ENCODE measurements at regions not wholly inside any gene's neighbourhood (a gene's known extent, or its start where the extent isn't known, plus 50 kb on each side); places are given as distances from the start of the nearest gene placed in this dataset.
"Not testable (repeated sequence)": the region's sequence is repeated elsewhere in the genome, so short reads cannot be mapped to it uniquely, and the experiment has no call there.

DNA sequence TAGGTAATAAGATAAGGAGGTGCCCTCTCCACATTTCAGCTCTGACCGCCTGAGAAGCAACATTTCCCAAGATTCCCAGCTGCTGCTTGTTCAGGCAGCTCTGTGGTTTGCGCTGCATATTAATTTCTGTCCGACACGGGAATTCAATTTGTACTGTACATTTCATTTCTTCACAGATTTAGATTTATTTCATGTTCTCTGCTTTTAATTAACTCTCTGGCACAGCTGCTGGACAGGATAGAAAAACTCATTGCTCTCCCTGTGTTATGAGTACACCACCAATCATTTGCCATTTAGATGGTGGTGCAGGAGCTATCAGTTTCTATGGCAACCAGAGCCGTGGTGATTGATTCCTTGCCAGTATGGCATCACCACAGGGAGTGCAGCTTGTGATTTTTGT, 558.5 kb downstream of the DMRTA1 start:
- DNase-seq: peak in 1 of 2 experiments; percentile 25

DNA sequence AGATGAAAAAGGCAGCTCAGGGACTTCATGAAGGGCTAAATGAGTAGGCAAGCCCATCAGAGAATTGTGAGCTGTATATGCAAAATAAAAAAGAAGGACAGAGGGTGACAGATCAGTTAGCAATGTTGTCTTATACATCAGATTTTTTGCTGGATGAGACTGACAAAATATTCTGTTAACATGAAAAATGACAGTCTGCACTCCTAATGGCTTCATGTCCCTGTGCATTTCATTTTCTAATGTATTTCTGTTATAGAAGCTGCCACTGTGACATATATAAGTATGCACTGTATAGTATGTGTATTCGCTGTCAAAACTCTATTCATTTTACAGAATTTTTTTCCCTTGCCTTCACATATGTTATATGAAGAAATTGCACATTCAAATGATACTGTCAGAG, 559.5 kb downstream of the DMRTA1 start:
- DNase-seq: no peak

DNA sequence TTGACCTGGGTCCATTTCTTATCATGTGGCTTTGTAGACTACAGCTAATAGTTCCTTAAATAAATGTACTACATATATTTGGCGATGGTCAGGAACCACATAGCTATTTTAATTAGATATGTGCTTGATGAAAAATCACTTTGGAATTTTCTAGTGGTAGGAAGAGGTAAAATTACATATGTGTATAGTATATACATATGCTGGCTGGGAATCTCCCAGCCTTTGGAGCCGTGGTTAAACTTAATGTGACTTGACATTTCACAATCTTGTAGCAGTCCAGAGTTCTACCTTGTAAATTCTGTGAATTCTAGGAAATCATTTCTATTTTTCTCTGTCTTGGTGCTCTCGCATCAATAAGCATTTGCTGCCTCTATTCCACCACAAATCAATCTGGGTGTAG, 565.0 kb downstream of the DMRTA1 start:
- DNase-seq: no peak

GRCh38 chr9:23015557-23015956, 568.9 kb downstream of the DMRTA1 start:
- no peak for DNase-seq

DNA sequence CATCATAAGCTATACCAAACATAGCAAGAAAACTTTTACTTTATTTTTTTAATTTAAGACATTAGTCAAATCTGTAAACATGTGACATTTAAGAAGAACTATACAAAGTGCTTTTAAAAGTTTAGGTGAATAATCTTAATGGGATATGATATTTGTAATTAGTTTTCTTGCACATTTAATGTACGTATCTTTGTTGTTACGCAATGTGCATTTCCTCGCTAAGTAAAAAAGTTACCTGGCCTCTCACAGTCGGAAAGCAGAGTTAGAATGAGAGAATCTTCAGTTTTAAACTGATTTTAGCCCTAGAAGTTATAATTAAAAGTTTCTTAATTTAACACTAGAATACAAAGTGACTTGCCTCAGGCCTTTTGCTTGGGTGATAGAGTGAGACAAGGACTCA, 589.8 kb downstream of the DMRTA1 start:
- no peak for DNase-seq

- DNase-seq: no peak
Measured at GRCh38 chr9:23039402-23039801, 592.8 kb downstream of the DMRTA1 start.

GRCh38 chr9:23041466-23041865, 594.8 kb downstream of the DMRTA1 start:
- DNase-seq: no peak

GRCh38 chr9:23044549-23044948, 597.9 kb downstream of the DMRTA1 start:
- DNase-seq: no peak

GRCh38 chr9:23046026-23046425, 599.4 kb downstream of the DMRTA1 start:
- DNase-seq: not testable (repeated sequence)

GRCh38 chr9:23050548-23050947, 603.9 kb downstream of the DMRTA1 start:
- DNase-seq: no peak

- no peak for DNase-seq
Measured at GRCh38 chr9:23073136-23073535, 626.5 kb downstream of the DMRTA1 start.

DNA sequence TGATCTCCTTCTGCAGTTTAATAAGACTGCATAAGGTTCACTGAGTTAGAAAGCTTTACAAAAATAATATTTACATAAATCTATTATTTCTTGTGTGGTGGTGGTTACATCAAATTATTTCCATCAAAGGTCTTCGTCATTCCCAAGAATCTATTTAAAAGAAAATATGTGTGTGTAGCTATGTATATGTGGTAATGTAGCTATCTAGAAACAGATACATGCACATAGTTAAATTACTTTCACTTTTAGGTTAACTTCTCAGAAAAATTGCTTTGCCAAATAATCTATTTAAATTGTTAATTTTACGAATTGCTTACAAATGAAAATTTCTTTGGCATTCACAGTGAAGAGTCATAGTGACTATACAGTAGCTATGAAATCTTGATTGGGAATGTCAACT, 633.2 kb downstream of the DMRTA1 start:
- no peak for DNase-seq

- DNase-seq: no peak
Measured at GRCh38 chr9:23081377-23081776, 634.8 kb downstream of the DMRTA1 start.

GRCh38 chr9:23088932-23089364, 642.3 kb downstream of the DMRTA1 start:
- peak; percentile 9 to 54 for DNase-seq

DNA sequence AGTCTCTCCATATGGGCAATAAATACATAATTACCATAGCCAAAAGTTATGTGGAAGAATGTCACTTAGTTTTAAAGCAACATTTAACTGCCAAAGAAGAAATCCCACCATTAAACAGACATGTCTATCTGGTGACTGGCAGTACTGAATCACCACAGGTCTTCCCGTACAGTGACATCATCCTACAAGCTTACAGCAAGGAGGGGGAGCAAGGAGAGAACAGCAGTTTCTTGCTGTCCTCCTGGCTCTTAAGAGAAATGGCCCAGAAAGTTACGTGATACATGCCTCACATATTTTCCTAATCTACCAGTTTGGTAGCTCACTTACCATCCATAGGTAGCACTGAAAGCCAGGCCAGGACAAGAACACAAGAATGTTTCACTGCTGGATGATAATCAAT, 671.0 kb downstream of the DMRTA1 start:
- DNase-seq: no peak

DNA sequence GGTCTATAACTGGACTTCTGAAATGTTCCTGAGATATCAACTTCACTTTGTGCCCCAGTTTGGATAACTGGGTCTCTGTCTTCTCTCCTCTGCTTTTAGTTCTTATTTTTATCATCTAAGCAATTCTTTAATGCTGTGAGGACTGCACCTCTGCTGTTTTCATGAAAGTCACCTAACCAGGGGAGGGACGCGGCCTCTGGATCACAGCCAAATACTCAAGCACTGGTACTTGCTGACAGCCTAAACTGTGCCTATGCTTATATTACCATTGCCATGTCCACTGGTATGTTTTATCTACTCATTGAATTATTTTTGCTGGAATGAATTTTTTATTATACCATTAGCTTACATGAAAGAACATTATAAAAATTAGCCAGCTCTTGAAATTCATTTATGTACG, 674.0 kb downstream of the DMRTA1 start:
- no peak for DNase-seq

- DNase-seq: peak; percentile 38 to 81
Measured at GRCh38 chr9:23123048-23123632, 676.5 kb downstream of the DMRTA1 start.

- DNase-seq: no peak
Measured at GRCh38 chr9:23145467-23145866, 680.6 kb downstream of the ELAVL2 start.

DNA sequence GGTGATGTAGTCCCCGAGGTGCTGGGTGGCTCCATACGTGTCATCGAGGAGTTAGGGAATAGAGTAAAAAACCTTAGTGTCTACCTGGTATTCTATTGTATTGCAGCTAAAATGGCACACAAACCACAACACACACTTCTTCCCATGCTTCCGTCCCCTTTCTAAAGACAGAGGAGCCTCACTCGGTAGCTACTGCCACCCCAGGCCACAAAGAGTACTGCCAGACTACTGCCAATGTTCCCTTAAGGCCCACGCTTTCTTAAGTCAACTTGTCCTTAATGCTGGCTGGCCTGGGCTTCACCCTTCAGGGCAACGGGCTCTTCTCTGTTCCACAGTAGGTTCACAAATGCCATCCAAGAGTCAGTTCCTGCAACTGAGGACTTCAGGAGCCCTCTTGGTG, 673.0 kb downstream of the ELAVL2 start:
- DNase-seq: peak in 1 of 2 experiments; percentile 12

- DNase-seq: no peak
Measured at GRCh38 chr9:23160491-23160890, 665.5 kb downstream of the ELAVL2 start.

DNA sequence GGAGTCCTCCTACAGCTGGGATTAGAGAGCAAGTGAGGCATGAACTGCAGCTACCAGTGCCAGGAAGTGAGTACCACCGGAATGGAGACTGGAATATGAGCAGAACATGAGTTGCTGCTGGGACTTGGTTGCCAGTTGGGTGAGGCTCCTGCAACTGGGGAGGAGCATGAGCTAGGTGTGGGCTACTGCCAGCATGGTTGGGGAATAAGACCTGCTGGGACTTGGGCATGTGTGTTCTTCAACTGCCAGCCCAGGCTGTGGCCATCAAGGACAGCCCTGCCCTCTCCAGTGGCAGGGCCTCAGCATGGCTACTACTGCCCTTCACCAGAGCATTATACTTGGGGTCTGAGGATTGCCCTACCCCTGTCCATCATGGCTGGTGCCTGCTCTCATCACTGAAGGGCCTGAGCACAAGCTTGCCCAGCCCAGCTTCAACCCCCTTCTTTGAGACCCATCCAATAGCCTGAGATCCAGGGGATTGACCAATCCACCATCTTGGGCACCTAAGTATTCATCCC, 665.0 kb downstream of the ELAVL2 start:
- DNase-seq: no peak

- no peak for DNase-seq
Measured at GRCh38 chr9:23162789-23163188, 663.3 kb downstream of the ELAVL2 start.

- DNase-seq: no peak
Measured at GRCh38 chr9:23171479-23171878, 654.6 kb downstream of the ELAVL2 start.

- DNase-seq: no peak
Measured at GRCh38 chr9:23172206-23172605, 653.8 kb downstream of the ELAVL2 start.

DNA sequence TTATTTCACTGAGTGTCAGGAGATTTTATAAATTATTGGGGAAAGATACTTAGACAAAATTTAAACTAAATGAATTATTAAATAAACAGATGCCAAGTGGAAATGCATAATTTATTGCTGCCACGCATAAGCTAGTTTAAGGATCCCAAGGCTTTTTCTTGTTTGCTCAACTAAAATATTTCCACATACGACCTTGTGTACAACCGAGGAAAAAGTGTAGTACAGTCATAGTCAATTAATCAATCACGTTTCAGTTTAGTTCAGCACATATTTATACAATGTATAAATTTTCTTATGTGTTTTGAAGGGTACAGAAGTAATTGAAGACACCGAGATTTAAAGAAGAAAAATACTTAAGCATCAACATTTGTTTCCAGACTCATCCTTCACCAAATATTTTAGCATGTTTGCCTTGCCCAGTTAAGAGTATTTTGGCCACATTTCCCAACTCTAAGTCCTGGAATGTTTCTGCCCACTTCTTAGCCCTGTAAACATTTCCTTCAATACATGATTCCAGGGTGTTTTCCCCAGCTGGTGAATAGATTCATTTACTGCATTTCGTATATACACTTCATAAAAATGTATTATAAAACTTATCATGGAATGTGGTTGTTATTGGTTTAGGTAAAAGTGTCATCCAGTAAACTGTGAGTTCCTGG, 652.9 kb downstream of the ELAVL2 start:
- no peak for DNase-seq
